Neural crest cell (in vitro differentiated cells): ENCODE measurements at regions not wholly inside any gene's neighbourhood (a gene's known extent, or its start where the extent isn't known, plus 50 kb on each side); places are given as distances from the start of the nearest gene placed in this dataset.

Source experiments
- DNase-seq: peaks from one replicate; pipeline ENCODE4 v3.0.0; 2021; ENCODE audit warnings: low read depth, mixed read lengths, low spot score
- H3K27ac Mint-ChIP-seq: one replicate; pipeline ENCODE4 v1.8.0; 2021; ENCODE audit warnings: mild to moderate bottlenecking, mixed read lengths; ENCODE audit not compliant: unreplicated experiment
- H3K27me3 Mint-ChIP-seq: 2 replicates; pipeline ENCODE4 v1.8.0; 2021; ENCODE audit warnings: low read depth, mild to moderate bottlenecking, mixed read lengths
- H3K36me3 Mint-ChIP-seq: 2 replicates; pipeline ENCODE4 v1.8.0; 2021; ENCODE audit warnings: low read depth, mild to moderate bottlenecking, mixed read lengths
- H3K4me1 Mint-ChIP-seq: 2 replicates; pipeline ENCODE4 v1.8.0; 2021; ENCODE audit warnings: mixed read lengths
- H3K4me3 Mint-ChIP-seq: one replicate; pipeline ENCODE4 v1.8.0; 2021; ENCODE audit warnings: mild to moderate bottlenecking, mixed read lengths
- H3K9me3 Mint-ChIP-seq: 2 replicates; pipeline ENCODE4 v1.8.0; 2021; ENCODE audit warnings: mixed read lengths
- TF ChIP-seq, protein P1 (sequence below): fragments of 200-600 bp; sonication (generic); conservative IDR thresholded peaks from 2 replicates; pipeline ENCODE4 v1.5.0; 2021; ENCODE audit warnings: antibody characterized with exemption, mild to moderate bottlenecking

DNA sequence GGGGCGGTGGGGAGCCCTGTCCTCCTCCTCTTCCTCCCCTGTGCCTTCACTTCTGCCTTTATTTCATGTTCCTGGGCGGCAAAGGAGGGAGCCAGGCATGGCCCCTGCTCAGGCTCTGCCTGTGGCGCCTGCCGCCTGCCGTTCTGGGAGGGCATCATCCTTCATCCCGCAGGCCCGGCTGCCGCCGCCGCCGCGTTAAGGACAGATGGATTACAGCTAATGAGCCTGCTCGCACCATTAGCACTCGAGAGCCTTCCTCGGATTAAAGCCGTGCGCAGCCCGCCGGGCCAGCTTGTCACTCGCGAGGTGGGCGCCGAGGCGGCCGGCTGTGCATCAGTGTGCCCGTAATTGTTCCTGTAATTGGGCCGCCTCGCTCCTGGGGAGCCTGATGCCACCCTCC lies 127.7 kb upstream of the GSE1 start:
- H3K4me3 Mint-ChIP-seq: no peak overlapping the region
- no peaks in the 10 kb centered on the region for H3K4me1 Mint-ChIP-seq
- H3K27me3 Mint-ChIP-seq: peaks cover 9% of the 10 kb centered on the region
- DNase-seq: no peak
- no peak overlapping the region for H3K27ac Mint-ChIP-seq
- no peaks in the 10 kb centered on the region for H3K36me3 Mint-ChIP-seq
- TF ChIP-seq, protein P1, sequence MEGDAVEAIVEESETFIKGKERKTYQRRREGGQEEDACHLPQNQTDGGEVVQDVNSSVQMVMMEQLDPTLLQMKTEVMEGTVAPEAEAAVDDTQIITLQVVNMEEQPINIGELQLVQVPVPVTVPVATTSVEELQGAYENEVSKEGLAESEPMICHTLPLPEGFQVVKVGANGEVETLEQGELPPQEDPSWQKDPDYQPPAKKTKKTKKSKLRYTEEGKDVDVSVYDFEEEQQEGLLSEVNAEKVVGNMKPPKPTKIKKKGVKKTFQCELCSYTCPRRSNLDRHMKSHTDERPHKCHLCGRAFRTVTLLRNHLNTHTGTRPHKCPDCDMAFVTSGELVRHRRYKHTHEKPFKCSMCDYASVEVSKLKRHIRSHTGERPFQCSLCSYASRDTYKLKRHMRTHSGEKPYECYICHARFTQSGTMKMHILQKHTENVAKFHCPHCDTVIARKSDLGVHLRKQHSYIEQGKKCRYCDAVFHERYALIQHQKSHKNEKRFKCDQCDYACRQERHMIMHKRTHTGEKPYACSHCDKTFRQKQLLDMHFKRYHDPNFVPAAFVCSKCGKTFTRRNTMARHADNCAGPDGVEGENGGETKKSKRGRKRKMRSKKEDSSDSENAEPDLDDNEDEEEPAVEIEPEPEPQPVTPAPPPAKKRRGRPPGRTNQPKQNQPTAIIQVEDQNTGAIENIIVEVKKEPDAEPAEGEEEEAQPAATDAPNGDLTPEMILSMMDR: no peak
- no peaks in the 10 kb centered on the region for H3K9me3 Mint-ChIP-seq

- DNase-seq: no peak
- Mint-ChIP-seq H3K27ac (no peak overlapping the region), H3K4me3 (no peak overlapping the region), H3K36me3 (no peaks in the 10 kb centered on the region), H3K9me3 (no peaks in the 10 kb centered on the region), H3K4me1 (no peaks in the 10 kb centered on the region), H3K27me3 (peaks cover 2% of the 10 kb centered on the region)
- TF ChIP-seq, protein P1: no peak
These were observed 126.7 kb upstream of the GSE1 start for GRCh38 chr16:85486256-85486915.

DNA sequence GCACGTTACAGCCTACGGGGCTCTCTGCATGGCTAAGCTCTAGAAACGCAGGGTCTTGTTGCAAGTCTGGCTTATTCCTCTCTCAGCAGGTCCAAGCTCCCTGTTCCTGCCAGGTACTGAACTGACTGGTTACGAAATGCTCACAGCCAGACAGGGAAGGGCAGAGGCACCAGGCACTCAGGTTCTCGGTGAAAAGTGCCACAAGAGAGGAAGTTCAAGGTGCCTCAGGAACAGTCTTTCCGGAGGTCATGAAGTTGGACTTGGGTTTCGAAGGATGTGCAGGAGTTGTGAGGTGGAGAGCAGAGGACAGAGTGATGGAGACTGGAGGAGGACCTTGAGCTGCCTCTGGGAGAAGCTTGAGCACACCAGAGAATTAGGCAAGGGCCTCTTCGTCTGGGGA lies 124.7 kb upstream of the GSE1 start:
- TF ChIP-seq, protein P1: no peak
- Mint-ChIP-seq H3K9me3 (no peaks in the 10 kb centered on the region), H3K36me3 (no peaks in the 10 kb centered on the region), H3K27me3 (no peaks in the 10 kb centered on the region), H3K4me1 (peaks cover 8% of the 10 kb centered on the region), H3K4me3 (no peak overlapping the region), H3K27ac (no peak overlapping the region)
- no peak for DNase-seq

DNA sequence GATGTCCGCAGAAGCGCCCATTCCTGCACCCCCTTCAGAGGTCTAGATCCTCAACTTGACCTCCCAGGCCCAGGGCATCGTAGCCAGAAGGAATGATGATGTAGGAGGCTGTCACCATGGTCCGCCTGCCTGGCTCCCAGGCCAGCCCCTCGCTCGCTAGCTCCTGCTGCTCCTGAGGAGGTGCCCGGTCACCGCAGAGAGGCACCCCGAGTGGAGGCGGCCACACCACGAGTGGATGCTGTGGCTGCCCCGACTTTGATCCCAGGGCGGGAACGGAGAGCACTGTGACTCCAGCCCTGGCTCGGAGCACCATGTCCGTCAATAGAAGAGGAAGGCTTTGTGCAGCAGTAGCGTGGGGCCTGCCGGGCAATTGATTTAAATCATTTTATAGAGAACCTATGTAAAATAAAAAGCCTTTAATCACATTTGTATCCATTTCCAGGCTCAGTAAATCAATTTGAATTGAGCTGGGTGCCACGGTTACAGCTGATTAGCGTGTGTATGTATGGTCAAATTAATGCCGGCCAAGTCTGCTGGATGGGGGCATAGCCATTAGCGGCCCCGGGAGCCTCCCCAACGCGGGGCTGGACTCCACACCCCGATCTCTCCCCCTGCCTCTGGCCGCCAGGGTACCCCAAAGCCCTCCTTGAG lies 122.6 kb upstream of the GSE1 start:
- Mint-ChIP-seq H3K27me3 (no peaks in the 10 kb centered on the region), H3K27ac (no peak overlapping the region), H3K4me1 (peaks cover 8% of the 10 kb centered on the region), H3K9me3 (no peaks in the 10 kb centered on the region), H3K4me3 (no peak overlapping the region), H3K36me3 (no peaks in the 10 kb centered on the region)
- DNase-seq: no peak
- TF ChIP-seq, protein P1: no peak

GRCh38 chr16:85491058-85491771 lies 121.9 kb upstream of the GSE1 start:
- no peak for DNase-seq
- Mint-ChIP-seq H3K9me3 (no peaks in the 10 kb centered on the region), H3K36me3 (no peaks in the 10 kb centered on the region), H3K27ac (no peak overlapping the region), H3K27me3 (no peaks in the 10 kb centered on the region), H3K4me3 (no peak overlapping the region), H3K4me1 (peaks cover 8% of the 10 kb centered on the region)
- TF ChIP-seq, protein P1: peak; percentile 59
